H1 (cell line): ENCODE measurements at regions not wholly inside any gene's neighbourhood (a gene's known extent, or its start where the extent isn't known, plus 50 kb on each side); places are given as distances from the start of the nearest gene placed in this dataset.

Experiments
- CTCF ChIA-PET: fragments of 300-600 bp; sonication (Branson Sonifier 250); formaldehyde crosslinking; loops from one replicate; lab custom pipeline; 2021; ENCODE audit not compliant: partially characterized antibody; lab: Charles Lee
- POLR2A ChIA-PET: fragments of 300-600 bp; sonication (Branson Sonifier 250); formaldehyde crosslinking; loops from one replicate; lab custom pipeline; 2021; ENCODE audit warnings: inconsistent platforms; ENCODE audit not compliant: partially characterized antibody; lab: Charles Lee
- DNase-seq, 2 experiments: peaks; one replicate each; pipeline versions ENCODE4 v3.0.0 to v3.0.0-alpha.2; 2010 to 2022; ENCODE audit warnings: low spot score in 2 of 2, low read depth in 1 of 2, mixed read lengths in 1 of 2
- FAIRE-seq: peaks from 2 replicates; lab custom pipeline; 2011; peaks lifted over from hg19 to GRCh38; lab: Jason Lieb, UNC
- H2AFZ ChIP-seq: 2 replicates; pipeline ENCODE4 v1.8.1; 2012; ENCODE audit warnings: low read length, inconsistent platforms
- H2AK5ac ChIP-seq: 2 replicates; pipeline ENCODE4 v1.6.1; 2013; ENCODE audit warnings: low read depth, low read length
- H2BK120ac ChIP-seq: replicated peaks from 2 replicates; pipeline ENCODE3; 2013; ENCODE audit warnings: low read depth, low read length, inconsistent platforms
- H2BK12ac ChIP-seq: 2 replicates; pipeline ENCODE4 v1.6.1; 2013; ENCODE audit warnings: low read depth, low read length
- H2BK15ac ChIP-seq: 2 replicates; pipeline ENCODE4 v1.6.1; 2013; ENCODE audit warnings: low read length
- H2BK20ac ChIP-seq: 2 replicates; pipeline ENCODE4 v1.6.1; 2013; ENCODE audit warnings: low read length
- H2BK5ac ChIP-seq: 2 replicates; pipeline ENCODE4 v1.6.1; 2013; ENCODE audit warnings: low read depth, low read length
- H3K14ac ChIP-seq: 2 replicates; pipeline ENCODE4 v1.6.1; 2013; ENCODE audit warnings: inconsistent platforms; ENCODE audit not compliant: insufficient read length
- H3K18ac ChIP-seq: 2 replicates; pipeline ENCODE4 v1.6.1; 2013; ENCODE audit warnings: low read length; ENCODE audit errors: extremely low read depth
- H3K23ac ChIP-seq: 2 replicates; pipeline ENCODE4 v1.6.1; 2013; ENCODE audit warnings: inconsistent platforms; ENCODE audit not compliant: insufficient read length
- H3K23me2 ChIP-seq: 2 replicates; pipeline ENCODE4 v1.6.1; 2013; ENCODE audit warnings: low read depth, low read length
- H3K27ac ChIP-seq: 2 replicates; pipeline ENCODE4 v1.6.1; 2011; ENCODE audit warnings: low read depth, low read length, inconsistent platforms
- H3K27me3 ChIP-seq, 4 experiments: replicated peaks in 1 of 4; 1 replicate in 1 of 4; 2 replicates in 3 of 4; pipeline versions ENCODE4 v1.6.1 to v1.8.1; 2011 to 2013; ENCODE audit warnings: low read length in 3 of 4, mild to moderate bottlenecking in 3 of 4, inconsistent platforms in 2 of 4, mixed read lengths in 2 of 4, moderate library complexity in 1 of 4; ENCODE audit not compliant: control insufficient read depth in 3 of 4, insufficient read depth in 3 of 4; ENCODE audit errors: extremely low read depth in 1 of 4
- H3K36me3 ChIP-seq, 4 experiments: 2 replicates each; pipeline versions ENCODE4 v1.6.1 to v1.8.1; 2011 to 2013; ENCODE audit warnings: mild to moderate bottlenecking in 4 of 4, low read length in 3 of 4, moderate library complexity in 2 of 4, control low read depth in 1 of 4, inconsistent platforms in 1 of 4; ENCODE audit not compliant: insufficient read depth in 4 of 4, control insufficient read depth in 2 of 4
- H3K4ac ChIP-seq: replicated peaks from 2 replicates; pipeline ENCODE3; 2013; ENCODE audit warnings: low read length, low read depth, mixed read lengths, inconsistent platforms; ENCODE audit not compliant: insufficient read length
- H3K4me1 ChIP-seq, 4 experiments: replicated peaks in 1 of 4; 1 replicate in 1 of 4; 2 replicates in 3 of 4; pipeline versions ENCODE4 v1.6.1 to v1.8.1; 2011 to 2013; ENCODE audit warnings: low read length in 3 of 4, inconsistent platforms in 2 of 4, mixed read lengths in 1 of 4; ENCODE audit not compliant: insufficient read depth in 4 of 4, control insufficient read depth in 3 of 4
- H3K4me2 ChIP-seq, 2 experiments: 2 replicates each; pipeline versions ENCODE4 v1.6.1 to v1.8.1; 2011 to 2013; ENCODE audit warnings: low read depth in 2 of 2, low read length in 2 of 2, control low read depth in 1 of 2, inconsistent platforms in 1 of 2, mild to moderate bottlenecking in 1 of 2; ENCODE audit not compliant: insufficient read depth in 1 of 2
- H3K4me3 ChIP-seq, 4 experiments: fragments of 200-600, 300-600 bp in 1 of 4; sonication (generic), shearing (Covaris generic), sonication (Bioruptor Twin) in 1 of 4; 2 replicates each; pipeline versions ENCODE4 v1.5.1 to v1.8.1; 2011 to 2016; ENCODE audit warnings: low read length in 4 of 4, low read depth in 3 of 4, control low read depth in 2 of 4, inconsistent platforms in 2 of 4, mild to moderate bottlenecking in 2 of 4, mixed read lengths in 1 of 4, moderate library complexity in 1 of 4; ENCODE audit not compliant: insufficient read depth in 2 of 4; ENCODE audit errors: extremely low read depth in 1 of 4
- H3K56ac ChIP-seq: replicated peaks from 2 replicates; pipeline ENCODE3; 2013; ENCODE audit warnings: low read depth, mild to moderate bottlenecking, mixed read lengths, low read length, inconsistent platforms; ENCODE audit not compliant: insufficient read length
- H3K79me1 ChIP-seq: 2 replicates; pipeline ENCODE4 v1.6.1; 2013; ENCODE audit warnings: low read depth, low read length, control low read depth
- H3K79me2 ChIP-seq, 2 experiments: 2 replicates each; pipeline versions ENCODE4 v1.6.1 to v1.8.1; 2012 to 2013; ENCODE audit warnings: low read length in 2 of 2, mild to moderate bottlenecking in 2 of 2, inconsistent platforms in 1 of 2; ENCODE audit not compliant: insufficient read depth in 2 of 2, control insufficient read depth in 1 of 2
- H3K9ac ChIP-seq, 4 experiments: replicated peaks in 1 of 4; 1 replicate in 1 of 4; 2 replicates in 3 of 4; pipeline versions ENCODE4 v1.6.1 to v1.8.1; 2011 to 2013; ENCODE audit warnings: low read depth in 3 of 4, low read length in 3 of 4, control low read depth in 2 of 4, mild to moderate bottlenecking in 2 of 4, moderate library complexity in 2 of 4, inconsistent platforms in 1 of 4; ENCODE audit errors: extremely low read depth in 1 of 4
- H3K9me3 ChIP-seq, 2 experiments: 2 replicates each; pipeline versions ENCODE4 v1.6.1 to v1.8.1; 2012 to 2013; ENCODE audit warnings: mild to moderate bottlenecking in 2 of 2, moderate library complexity in 2 of 2, control low read depth in 1 of 2, inconsistent platforms in 1 of 2, low read depth in 1 of 2, low read length in 1 of 2, mixed read lengths in 1 of 2; ENCODE audit not compliant: insufficient read depth in 2 of 2
- H4K20me1 ChIP-seq, 2 experiments: replicated peaks in 1 of 2; 2 replicates each; pipeline versions ENCODE3 to v1.8.1; 2011 to 2013; ENCODE audit warnings: inconsistent platforms in 2 of 2, low read length in 2 of 2, mild to moderate bottlenecking in 1 of 2; ENCODE audit not compliant: insufficient read depth in 2 of 2, control insufficient read depth in 1 of 2
- H4K5ac ChIP-seq: 2 replicates; pipeline ENCODE4 v1.6.1; 2013; ENCODE audit warnings: low read length, low read depth, mixed read lengths, inconsistent platforms; ENCODE audit not compliant: insufficient read length
- H4K8ac ChIP-seq: 2 replicates; pipeline ENCODE4 v1.8.0; 2013; ENCODE audit warnings: mild to moderate bottlenecking, moderate library complexity, low read length, inconsistent platforms; ENCODE audit not compliant: insufficient read depth; ENCODE audit errors: extremely low read depth
- H4K91ac ChIP-seq: replicated peaks from 2 replicates; pipeline ENCODE3; 2013; ENCODE audit warnings: low read length, mixed read lengths, inconsistent platforms; ENCODE audit not compliant: insufficient read length
- ATF3 ChIP-seq: IDR thresholded peaks from 2 replicates; pipeline ENCODE4 v1.6.1; 2011; ENCODE audit warnings: low read depth, mild to moderate bottlenecking, low read length; ENCODE audit not compliant: insufficient read depth
- BACH1 ChIP-seq: IDR thresholded peaks from 2 replicates; pipeline ENCODE4 v1.6.1; 2012; ENCODE audit warnings: low read length, improper control_type of control experiment
- CBX5 ChIP-seq: fragments of 300-800, 300-1000 bp; sonication (generic); IDR thresholded peaks from 2 replicates; pipeline ENCODE4 v1.7.1; 2016; ENCODE audit warnings: antibody characterized with exemption, low read length, low read depth
- GABPA ChIP-seq: IDR thresholded peaks from 2 replicates; pipeline ENCODE4 v1.6.1; 2011; ENCODE audit warnings: mild to moderate bottlenecking, low read length, moderate library complexity, borderline replicate concordance; ENCODE audit not compliant: insufficient read depth
- HDAC6 ChIP-seq: IDR thresholded peaks from one replicate; pipeline ENCODE4 v1.7.1; 2012; ENCODE audit warnings: low read depth, mild to moderate bottlenecking, inconsistent platforms, low read length, moderate library complexity
- JUN ChIP-seq: IDR thresholded peaks from 2 replicates; pipeline ENCODE4 v1.6.1; 2011; ENCODE audit warnings: low read depth, mild to moderate bottlenecking, improper control_type of control experiment, low read length
- KDM1A ChIP-seq: fragments of 200-600, 300-600 bp; sonication (generic); IDR thresholded peaks from 2 replicates; pipeline ENCODE4 v1.7.1; 2016; ENCODE audit warnings: mild to moderate bottlenecking, low read length, borderline replicate concordance
- NANOG ChIP-seq: IDR thresholded peaks from 2 replicates; pipeline ENCODE4 v1.6.1; 2011; ENCODE audit warnings: low read length, low read depth, mild to moderate bottlenecking, inconsistent platforms; ENCODE audit not compliant: insufficient read depth, poor library complexity, severe bottlenecking
- RAD21 ChIP-seq, 2 experiments: IDR thresholded peaks in 1 of 2; conservative IDR thresholded peaks in 1 of 2; 2 replicates each; pipeline ENCODE4 v1.6.1; 2011; ENCODE audit warnings: low read depth in 2 of 2, low read length in 2 of 2, improper control_type of control experiment in 1 of 2, inconsistent platforms in 1 of 2, mild to moderate bottlenecking in 1 of 2, moderate library complexity in 1 of 2
- RNF2 ChIP-seq: fragments of 200-900, 300-1000 bp; sonication (generic); IDR thresholded peaks from 2 replicates; pipeline ENCODE4 v1.7.1; 2016; ENCODE audit warnings: borderline replicate concordance, low read depth, mild to moderate bottlenecking, antibody characterized with exemption, low read length; ENCODE audit not compliant: poor library complexity, severe bottlenecking; ENCODE audit errors: missing control alignments
- SIN3A ChIP-seq, 2 experiments: IDR thresholded peaks in 1 of 2; conservative IDR thresholded peaks in 1 of 2; 2 replicates each; pipeline ENCODE4 v1.6.1; 2011 to 2012; ENCODE audit warnings: low read length in 2 of 2, improper control_type of control experiment in 1 of 2, low read depth in 1 of 2, mild to moderate bottlenecking in 1 of 2
- TCF12 ChIP-seq: IDR thresholded peaks from 2 replicates; pipeline ENCODE4 v1.6.1; 2011; ENCODE audit warnings: low read depth, mild to moderate bottlenecking, low read length
- ZNF274 ChIP-seq: IDR thresholded peaks from 2 replicates; pipeline ENCODE4 v1.7.0; 2012; ENCODE audit warnings: low read length, borderline replicate concordance; ENCODE audit errors: extremely low read depth
- WGBS, 2 experiments: shearing (Covaris generic) in 1 of 2; methylation state at CpG; one replicate each; pipeline versions ENCODE4 v1.1.6 to v1.1.7; 2013 to 2015; ENCODE audit warnings: low lambda C conversion rate in 2 of 2, mixed read lengths in 2 of 2, inconsistent platforms in 1 of 2, low coverage in 1 of 2, missing lambda C conversion rate in 1 of 2; ENCODE audit not compliant: insufficient replicate concordance in 2 of 2, insufficient coverage in 1 of 2, insufficient read length in 1 of 2; ENCODE audit errors: extremely low coverage in 1 of 2, missing lambda C conversion rate in 1 of 2; 5-methylcytosine and 5-hydroxymethylcytosine counted together

- no peak overlapping the region for H4K91ac ChIP-seq
- no peak overlapping the region for H3K4me2 ChIP-seq
- H3K56ac ChIP-seq = no peak overlapping the region
- H4K5ac ChIP-seq = no peak overlapping the region
- no peaks in the 10 kb centered on the region for H3K79me2 ChIP-seq
- 84% methylated on average over 2 of the region's 2 CpGs; no CpG with 5 or more reads in 1 of the 2 experiments for WGBS, 2 experiments
- 0 out of 2 replicates have a peak, but pooled peaks cover 2% of the 10 kb centered on the region for H3K23me2 ChIP-seq
- H4K8ac ChIP-seq = no peak overlapping the region
- no peak overlapping the region for H3K4ac ChIP-seq
- no peak overlapping the region for H2BK15ac ChIP-seq
- no peak overlapping the region for H3K18ac ChIP-seq
- H3K79me1 ChIP-seq = no peaks in the 10 kb centered on the region
- no peak overlapping the region for H2AK5ac ChIP-seq
- no peak overlapping the region for H2BK20ac ChIP-seq
- CTCF ChIA-PET = no interaction called here
- POLR2A ChIA-PET = no interaction called here
- H2BK5ac ChIP-seq = no peak overlapping the region
- no peaks in the 10 kb centered on the region for H4K20me1 ChIP-seq
- no peak overlapping the region for H2BK120ac ChIP-seq
- H3K27me3 ChIP-seq = no peaks in the 10 kb centered on the region
- peaks cover 16% of the 10 kb centered on the region in 2 experiments for H3K9me3 ChIP-seq
- no peak overlapping the region for H3K14ac ChIP-seq
- FAIRE-seq = no peak
- H2AFZ ChIP-seq = no peak overlapping the region
- no peak overlapping the region for H2BK12ac ChIP-seq
- H3K4me1 ChIP-seq = no peaks in the 10 kb centered on the region
- no peak overlapping the region for H3K4me3 ChIP-seq
- no peak overlapping the region for H3K23ac ChIP-seq
- H3K9ac ChIP-seq = no peak overlapping the region
- H3K27ac ChIP-seq = no peak overlapping the region
- H3K36me3 ChIP-seq = no peaks in the 10 kb centered on the region
- no peak for DNase-seq
- no peak for TF ChIP-seq ATF3
- TF ChIP-seq GABPA = no peak
- TF ChIP-seq ZNF274 = no peak
- no peak for TF ChIP-seq HDAC6
- no peak for TF ChIP-seq BACH1
- no peak for TF ChIP-seq KDM1A
- TF ChIP-seq CBX5 = no peak
- TF ChIP-seq NANOG = no peak
- TF ChIP-seq RAD21 (IDR thresholded peaks at IDR 0.05 in 1 of 2, conservative IDR thresholded peaks at IDR 0.05 in 1 of 2; ENCODE audit: low read depth in 2 of 2, low read length in 2 of 2) = no peak
- TF ChIP-seq SIN3A (conservative IDR thresholded peaks at IDR 0.05 in 1 of 2, IDR thresholded peaks at IDR 0.05 in 1 of 2; ENCODE audit: low read depth in 1 of 2, low read length in 2 of 2) = no peak
- no peak for TF ChIP-seq JUN
- TF ChIP-seq RNF2 = no peak
- TF ChIP-seq TCF12 = no peak
These were observed 301.8 kb downstream of the ARL6IP6 start for GRCh38 chr2:153020201-153020600.
